GM21360 (cell line): ENCODE measurements at regions not wholly inside any gene's neighbourhood (a gene's known extent, or its start where the extent isn't known, plus 50 kb on each side); places are given as distances from the start of the nearest gene placed in this dataset.
"Not testable (repeated sequence)": the region's sequence is repeated elsewhere in the genome, so short reads cannot be mapped to it uniquely, and the experiment has no call there.

Experiments used
- ATAC-seq: cut with Tn5 transposase; IDR thresholded peaks from one replicate; pipeline ENCODE4 v1.9.1; 2021; ENCODE audit warnings: mild to moderate bottlenecking, moderate library complexity; ENCODE audit not compliant: unreplicated experiment

- ATAC-seq = no peak
Measured at GRCh38 chr16:87114832-87115231, 202.4 kb downstream of the C16orf95 start.

- ATAC-seq = no peak
Measured at GRCh38 chr16:87115646-87116045, 201.5 kb downstream of the C16orf95 start.

GRCh38 chr16:87117936-87118335 is 199.3 kb downstream of the C16orf95 start:
- ATAC-seq = no peak

- no peak for ATAC-seq
Measured at GRCh38 chr16:87119168-87119567, 198.0 kb downstream of the C16orf95 start.

GRCh38 chr16:87119748-87120147 is 197.4 kb downstream of the C16orf95 start:
- ATAC-seq = no peak

- no peak for ATAC-seq
Measured at GRCh38 chr16:87121816-87122215, 195.4 kb downstream of the C16orf95 start.

GRCh38 chr16:87123356-87124001 is 193.7 kb downstream of the C16orf95 start:
- ATAC-seq = no peak

- ATAC-seq = not testable (repeated sequence)
Measured at GRCh38 chr16:87124405-87124804, 192.8 kb downstream of the C16orf95 start.

GRCh38 chr16:87125206-87126155 is 191.7 kb downstream of the C16orf95 start:
- no peak for ATAC-seq

- no peak for ATAC-seq
Measured at GRCh38 chr16:87126403-87127025, 190.7 kb downstream of the C16orf95 start.

- no peak for ATAC-seq
Measured at GRCh38 chr16:87127061-87127765, 190.0 kb downstream of the C16orf95 start.

GRCh38 chr16:87127766-87128147 is 189.4 kb downstream of the C16orf95 start:
- no peak for ATAC-seq

GRCh38 chr16:87129771-87130170 is 187.4 kb downstream of the C16orf95 start:
- no peak for ATAC-seq

- no peak for ATAC-seq
Measured at GRCh38 chr16:87131061-87131995, 185.9 kb downstream of the C16orf95 start.

GRCh38 chr16:87131996-87132345 is 185.2 kb downstream of the C16orf95 start:
- ATAC-seq = no peak

GRCh38 chr16:87132361-87133014 is 184.7 kb downstream of the C16orf95 start:
- no peak for ATAC-seq

- no peak for ATAC-seq
Measured at GRCh38 chr16:87133112-87133850, 183.9 kb downstream of the C16orf95 start.

GRCh38 chr16:87133966-87134627 is 183.1 kb downstream of the C16orf95 start:
- ATAC-seq = no peak
